ENCODE measurements at regions not wholly inside any gene's neighbourhood (a gene's known extent, or its start where the extent isn't known, plus 50 kb on each side); places are given as distances from the start of the nearest gene placed in this dataset.

GRCh38 chr10:125232841-125233240 lies 72.5 kb upstream of the CTBP2 start:
- POLR2A ChIA-PET, result no interaction called here

GRCh38 chr10:125231813-125232475 lies 71.6 kb upstream of the CTBP2 start:
- POLR2A ChIA-PET, result no interaction called here
- no peaks in the 10 kb centered on the region for H3K79me2 ChIP-seq (ENCODE audit: insufficient read depth, low read depth, low read length)
- H3K4me1 ChIP-seq (ENCODE audit: insufficient read depth, low read length, poor library complexity, severe bottlenecking), result no peaks in the 10 kb centered on the region
- no peak overlapping the region for H3K27ac ChIP-seq (ENCODE audit: low read depth, low read length, poor library complexity, severe bottlenecking)
- DNase-seq (ENCODE audit: low spot score), result no peak
- H2AFZ ChIP-seq (ENCODE audit: low read length), result no peak overlapping the region
- TF ChIP-seq EZH2phosphoT487 (IDR thresholded peaks at IDR 0.05; ENCODE audit: borderline replicate concordance, low read depth, low read length) (no peak), CTCF (conservative IDR thresholded peaks at IDR 0.05; ENCODE audit: low read length) (no peak)
- CTCF ChIA-PET (ENCODE audit: unreplicated experiment), result no interaction called here
- H4K20me1 ChIP-seq (ENCODE audit: insufficient read depth, low read length), result no peaks in the 10 kb centered on the region
- H3K4me3 ChIP-seq (ENCODE audit: low read depth, low read length, poor library complexity, severe bottlenecking), result no peak overlapping the region
- BruUV-seq (replicated peaks), result no TSS peak
- no peaks in the 10 kb centered on the region for H3K9me3 ChIP-seq (ENCODE audit: low read length)
- H3K36me3 ChIP-seq (ENCODE audit: insufficient read depth, low read length), result no peaks in the 10 kb centered on the region
- H3K4me2 ChIP-seq (ENCODE audit: low read length), result no peak overlapping the region
- intact Hi-C loops (cut with micrococcal nuclease; ENCODE audit: unreplicated experiment), result no loop called here
- H3K9me2 ChIP-seq (ENCODE audit: insufficient read depth, low read length), result no peaks in the 10 kb centered on the region

More at GRCh38 chr10:125232841-125233240, 72.5 kb upstream of the CTBP2 start:
- no peak for TF ChIP-seq CTCF (conservative IDR thresholded peaks at IDR 0.05; ENCODE audit: low read length)
- TF ChIP-seq EZH2phosphoT487 (IDR thresholded peaks at IDR 0.05; ENCODE audit: borderline replicate concordance, low read depth, low read length), result no peak
- Histone ChIP-seq H2AFZ (ENCODE audit: low read length) (no peak overlapping the region), H4K20me1 (ENCODE audit: insufficient read depth, low read length) (no peaks in the 10 kb centered on the region), H3K4me1 (ENCODE audit: insufficient read depth, low read length, poor library complexity, severe bottlenecking) (no peaks in the 10 kb centered on the region), H3K4me2 (ENCODE audit: low read length) (no peak overlapping the region), H3K4me3 (ENCODE audit: low read depth, low read length, poor library complexity, severe bottlenecking) (no peak overlapping the region), H3K79me2 (ENCODE audit: insufficient read depth, low read depth, low read length) (no peaks in the 10 kb centered on the region), H3K9me2 (ENCODE audit: insufficient read depth, low read length) (no peaks in the 10 kb centered on the region), H3K36me3 (ENCODE audit: insufficient read depth, low read length) (no peaks in the 10 kb centered on the region), H3K27ac (ENCODE audit: low read depth, low read length, poor library complexity, severe bottlenecking) (no peak overlapping the region), H3K9me3 (ENCODE audit: low read length) (no peaks in the 10 kb centered on the region)
- no peak for DNase-seq (ENCODE audit: low spot score)
- no TSS peak for BruUV-seq (replicated peaks)
- CTCF ChIA-PET (ENCODE audit: unreplicated experiment), result no interaction called here
- intact Hi-C loops (cut with micrococcal nuclease; ENCODE audit: unreplicated experiment), result no loop called here

GRCh38 chr10:125231116-125231812 lies 70.9 kb upstream of the CTBP2 start:
- H3K4me3 ChIP-seq (ENCODE audit: low read depth, low read length, poor library complexity, severe bottlenecking), result no peak overlapping the region
- no peak overlapping the region for H3K4me2 ChIP-seq (ENCODE audit: low read length)
- no peaks in the 10 kb centered on the region for H3K4me1 ChIP-seq (ENCODE audit: insufficient read depth, low read length, poor library complexity, severe bottlenecking)
- intact Hi-C loops (cut with micrococcal nuclease; ENCODE audit: unreplicated experiment), result no loop called here
- no peaks in the 10 kb centered on the region for H3K79me2 ChIP-seq (ENCODE audit: insufficient read depth, low read depth, low read length)
- H3K9me2 ChIP-seq (ENCODE audit: insufficient read depth, low read length), result no peaks in the 10 kb centered on the region
- no peak overlapping the region for H2AFZ ChIP-seq (ENCODE audit: low read length)
- H4K20me1 ChIP-seq (ENCODE audit: insufficient read depth, low read length), result no peaks in the 10 kb centered on the region
- CTCF ChIA-PET (ENCODE audit: unreplicated experiment), result no interaction called here
- TF ChIP-seq EZH2phosphoT487 (IDR thresholded peaks at IDR 0.05; ENCODE audit: borderline replicate concordance, low read depth, low read length), result no peak
- no peak for TF ChIP-seq CTCF (conservative IDR thresholded peaks at IDR 0.05; ENCODE audit: low read length)
- BruUV-seq (replicated peaks), result no TSS peak
- no peak for DNase-seq (ENCODE audit: low spot score)
- no peak overlapping the region for H3K27ac ChIP-seq (ENCODE audit: low read depth, low read length, poor library complexity, severe bottlenecking)
- POLR2A ChIA-PET, result no interaction called here
- H3K9me3 ChIP-seq (ENCODE audit: low read length), result no peaks in the 10 kb centered on the region
- no peaks in the 10 kb centered on the region for H3K36me3 ChIP-seq (ENCODE audit: insufficient read depth, low read length)

All from OCI-LY7 (cell line).